AG04449 (cell line): ENCODE measurements at regions not wholly inside any gene's neighbourhood (a gene's known extent, or its start where the extent isn't known, plus 50 kb on each side); places are given as distances from the start of the nearest gene placed in this dataset.

Experiments
- CTCF ChIA-PET: fragments of 350-600 bp; formaldehyde crosslinking; extraction: SDS; loops from one replicate; lab custom pipeline; 2021; ENCODE audit warnings: antibody characterized with exemption; lab: Yijun Ruan, JAX
- POLR2A ChIA-PET: fragments of 400-600, 350-600 bp; formaldehyde crosslinking; extraction: SDS; loops from one replicate; lab custom pipeline; 2020; ENCODE audit warnings: antibody characterized with exemption, inconsistent platforms; lab: Yijun Ruan, JAX
- DNase-seq: peaks from one replicate; pipeline ENCODE4 v3.0.0-alpha.2; 2010; ENCODE audit warnings: low read depth, low spot score
- H3K4me3 ChIP-seq: 2 replicates; pipeline ENCODE4 v1.5.1; 2011; ENCODE audit warnings: low read depth, mild to moderate bottlenecking, control low read depth, low read length
- CTCF ChIP-seq: IDR thresholded peaks from one replicate; pipeline ENCODE4 v1.5.1; 2011; ENCODE audit warnings: mild to moderate bottlenecking, moderate library complexity, low read length, control low read depth, inconsistent platforms; ENCODE audit not compliant: insufficient read depth; ENCODE audit errors: missing control alignments

- TF ChIP-seq CTCF: no peak
- DNase-seq: no peak
- ChIA-PET CTCF (no interaction called here), POLR2A (no interaction called here)
- H3K4me3 ChIP-seq: no peak overlapping the region
These were observed 2202.9 kb upstream of the WWC1 start for GRCh38 chr5:166088389-166089039.

- CTCF ChIA-PET: no interaction called here
- POLR2A ChIA-PET: no interaction called here
- no peak for DNase-seq
- no peak for TF ChIP-seq CTCF
- H3K4me3 ChIP-seq: no peak overlapping the region
These were observed 2199.5 kb upstream of the WWC1 start for GRCh38 chr5:166091931-166092330.

GRCh38 chr5:166093312-166093711 is 2198.1 kb upstream of the WWC1 start:
- POLR2A ChIA-PET: no interaction called here
- CTCF ChIA-PET: no interaction called here
- DNase-seq: no peak
- no peak for TF ChIP-seq CTCF
- no peak overlapping the region for H3K4me3 ChIP-seq

- CTCF ChIA-PET: no interaction called here
- POLR2A ChIA-PET: no interaction called here
- no peak overlapping the region for H3K4me3 ChIP-seq
- no peak for TF ChIP-seq CTCF
- no peak for DNase-seq
These were observed 2188.5 kb upstream of the WWC1 start for GRCh38 chr5:166102947-166103346.

- TF ChIP-seq CTCF: no peak
- DNase-seq: no peak
- no peak overlapping the region for H3K4me3 ChIP-seq
- CTCF ChIA-PET: no interaction called here
- POLR2A ChIA-PET: no interaction called here
These were observed 2180.4 kb upstream of the WWC1 start for GRCh38 chr5:166111021-166111420.

GRCh38 chr5:166117072-166118066 is 2174.1 kb upstream of the WWC1 start:
- no peak for DNase-seq
- H3K4me3 ChIP-seq: no peak overlapping the region
- TF ChIP-seq CTCF: no peak
- POLR2A ChIA-PET: no interaction called here
- CTCF ChIA-PET: no interaction called here
